OCI-LY1 (cell line): ENCODE measurements at regions not wholly inside any gene's neighbourhood (a gene's known extent, or its start where the extent isn't known, plus 50 kb on each side); places are given as distances from the start of the nearest gene placed in this dataset.

Experiments
- EZH2 ChIP-seq: fragments of 200-600 bp; sonication (generic), shearing (Covaris generic); IDR thresholded peaks from 2 replicates; pipeline ENCODE4 v1.8.0; 2017; ENCODE audit warnings: borderline replicate concordance, mixed run types, mild to moderate bottlenecking, antibody characterized with exemption, low read length, moderate library complexity, mixed read lengths
- TF ChIP-seq, protein P1 (sequence below): fragments of 200-600 bp; sonication (generic), shearing (Covaris generic); IDR thresholded peaks from 2 replicates; pipeline ENCODE4 v1.5.1; 2017; ENCODE audit warnings: mild to moderate bottlenecking, antibody characterized with exemption, low read length, moderate library complexity, mixed read lengths

DNA sequence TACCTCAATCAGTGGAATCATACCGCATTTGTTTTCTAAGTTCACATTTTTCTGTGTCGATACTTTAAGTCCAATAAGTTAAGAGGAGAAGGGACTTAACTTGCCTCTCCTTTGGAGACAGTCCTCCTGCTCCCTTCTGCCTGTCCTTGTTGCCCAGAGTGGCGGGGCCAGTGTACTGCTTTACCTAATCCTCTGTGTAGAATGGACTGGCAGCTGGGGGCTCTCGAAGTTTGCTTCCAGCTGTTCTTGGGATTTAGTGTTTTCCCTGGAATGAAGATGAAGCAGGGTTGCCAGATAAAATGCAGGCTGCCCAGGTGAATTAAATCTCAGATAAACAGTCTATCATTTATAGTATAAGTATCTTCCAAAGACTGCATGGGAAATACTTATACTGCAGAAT, 287.6 kb upstream of the C2CD4B start:
- TF ChIP-seq, protein P1, sequence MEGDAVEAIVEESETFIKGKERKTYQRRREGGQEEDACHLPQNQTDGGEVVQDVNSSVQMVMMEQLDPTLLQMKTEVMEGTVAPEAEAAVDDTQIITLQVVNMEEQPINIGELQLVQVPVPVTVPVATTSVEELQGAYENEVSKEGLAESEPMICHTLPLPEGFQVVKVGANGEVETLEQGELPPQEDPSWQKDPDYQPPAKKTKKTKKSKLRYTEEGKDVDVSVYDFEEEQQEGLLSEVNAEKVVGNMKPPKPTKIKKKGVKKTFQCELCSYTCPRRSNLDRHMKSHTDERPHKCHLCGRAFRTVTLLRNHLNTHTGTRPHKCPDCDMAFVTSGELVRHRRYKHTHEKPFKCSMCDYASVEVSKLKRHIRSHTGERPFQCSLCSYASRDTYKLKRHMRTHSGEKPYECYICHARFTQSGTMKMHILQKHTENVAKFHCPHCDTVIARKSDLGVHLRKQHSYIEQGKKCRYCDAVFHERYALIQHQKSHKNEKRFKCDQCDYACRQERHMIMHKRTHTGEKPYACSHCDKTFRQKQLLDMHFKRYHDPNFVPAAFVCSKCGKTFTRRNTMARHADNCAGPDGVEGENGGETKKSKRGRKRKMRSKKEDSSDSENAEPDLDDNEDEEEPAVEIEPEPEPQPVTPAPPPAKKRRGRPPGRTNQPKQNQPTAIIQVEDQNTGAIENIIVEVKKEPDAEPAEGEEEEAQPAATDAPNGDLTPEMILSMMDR, result no peak
- no peak for TF ChIP-seq EZH2
